NCI-H1417 (cell line): ENCODE measurements at regions not wholly inside any gene's neighbourhood (a gene's known extent, or its start where the extent isn't known, plus 50 kb on each side); places are given as distances from the start of the nearest gene placed in this dataset.

Experiments
- DNase-seq, 3 experiments: peaks; one replicate each; lab custom pipeline; 2025; lab: John Stamatoyannopoulos, UW

GRCh38 chr3:59341459-59341858 lies 291.6 kb upstream of the CFAP20DC start:
- no peak for DNase-seq

- no peak for DNase-seq
These were observed 290.0 kb upstream of the CFAP20DC start for GRCh38 chr3:59339818-59340217.

GRCh38 chr3:59338934-59339333 lies 289.1 kb upstream of the CFAP20DC start:
- DNase-seq: no peak

GRCh38 chr3:59335338-59335737 lies 285.5 kb upstream of the CFAP20DC start:
- no peak for DNase-seq

GRCh38 chr3:59334585-59334984 lies 284.8 kb upstream of the CFAP20DC start:
- DNase-seq: no peak

GRCh38 chr3:59327376-59327808 lies 277.6 kb upstream of the CFAP20DC start:
- DNase-seq: no peak

GRCh38 chr3:59326246-59327024 lies 276.6 kb upstream of the CFAP20DC start:
- DNase-seq: no peak

- peak in 1 of 3 experiments; percentile 11 for DNase-seq
These were observed 272.2 kb upstream of the CFAP20DC start for GRCh38 chr3:59321881-59322540.

- peak; percentile 7 to 72 (median 64) for DNase-seq
These were observed 270.3 kb upstream of the CFAP20DC start for GRCh38 chr3:59320080-59320479.

GRCh38 chr3:59319442-59319841 lies 269.6 kb upstream of the CFAP20DC start:
- no peak for DNase-seq

GRCh38 chr3:59318881-59319280 lies 269.1 kb upstream of the CFAP20DC start:
- DNase-seq: no peak

GRCh38 chr3:59317386-59317785 lies 267.6 kb upstream of the CFAP20DC start:
- DNase-seq: no peak

- peak in 2 of 3 experiments; percentile 1 to 65 for DNase-seq
These were observed 267.0 kb upstream of the CFAP20DC start for GRCh38 chr3:59316688-59317275.

GRCh38 chr3:59313365-59313764 lies 263.5 kb upstream of the CFAP20DC start:
- peak in 2 of 3 experiments; percentile 10 to 22 for DNase-seq

- DNase-seq: no peak
These were observed 261.4 kb upstream of the CFAP20DC start for GRCh38 chr3:59311231-59311630.

GRCh38 chr3:59310736-59311135 lies 260.9 kb upstream of the CFAP20DC start:
- DNase-seq: no peak

- no peak for DNase-seq
These were observed 258.9 kb upstream of the CFAP20DC start for GRCh38 chr3:59308684-59309083.

- peak in 1 of 3 experiments; percentile 26 for DNase-seq
These were observed 258.2 kb upstream of the CFAP20DC start for GRCh38 chr3:59308001-59308400.

GRCh38 chr3:59306436-59306835 lies 256.6 kb upstream of the CFAP20DC start:
- DNase-seq: no peak

GRCh38 chr3:59304296-59304695 lies 254.5 kb upstream of the CFAP20DC start:
- peak in 1 of 3 experiments; percentile 30 for DNase-seq

- peak in 1 of 3 experiments; percentile 13 for DNase-seq
These were observed 253.6 kb upstream of the CFAP20DC start for GRCh38 chr3:59303452-59303851.

GRCh38 chr3:59302442-59302841 lies 252.6 kb upstream of the CFAP20DC start:
- DNase-seq: peak in 1 of 3 experiments; percentile 29

GRCh38 chr3:59300733-59301132 lies 250.9 kb upstream of the CFAP20DC start:
- no peak for DNase-seq
